ENCODE measurements at regions not wholly inside any gene's neighbourhood (a gene's known extent, or its start where the extent isn't known, plus 50 kb on each side); places are given as distances from the start of the nearest gene placed in this dataset.
"Not testable (repeated sequence)": the region's sequence is repeated elsewhere in the genome, so short reads cannot be mapped to it uniquely, and the experiment has no call there.

DNA sequence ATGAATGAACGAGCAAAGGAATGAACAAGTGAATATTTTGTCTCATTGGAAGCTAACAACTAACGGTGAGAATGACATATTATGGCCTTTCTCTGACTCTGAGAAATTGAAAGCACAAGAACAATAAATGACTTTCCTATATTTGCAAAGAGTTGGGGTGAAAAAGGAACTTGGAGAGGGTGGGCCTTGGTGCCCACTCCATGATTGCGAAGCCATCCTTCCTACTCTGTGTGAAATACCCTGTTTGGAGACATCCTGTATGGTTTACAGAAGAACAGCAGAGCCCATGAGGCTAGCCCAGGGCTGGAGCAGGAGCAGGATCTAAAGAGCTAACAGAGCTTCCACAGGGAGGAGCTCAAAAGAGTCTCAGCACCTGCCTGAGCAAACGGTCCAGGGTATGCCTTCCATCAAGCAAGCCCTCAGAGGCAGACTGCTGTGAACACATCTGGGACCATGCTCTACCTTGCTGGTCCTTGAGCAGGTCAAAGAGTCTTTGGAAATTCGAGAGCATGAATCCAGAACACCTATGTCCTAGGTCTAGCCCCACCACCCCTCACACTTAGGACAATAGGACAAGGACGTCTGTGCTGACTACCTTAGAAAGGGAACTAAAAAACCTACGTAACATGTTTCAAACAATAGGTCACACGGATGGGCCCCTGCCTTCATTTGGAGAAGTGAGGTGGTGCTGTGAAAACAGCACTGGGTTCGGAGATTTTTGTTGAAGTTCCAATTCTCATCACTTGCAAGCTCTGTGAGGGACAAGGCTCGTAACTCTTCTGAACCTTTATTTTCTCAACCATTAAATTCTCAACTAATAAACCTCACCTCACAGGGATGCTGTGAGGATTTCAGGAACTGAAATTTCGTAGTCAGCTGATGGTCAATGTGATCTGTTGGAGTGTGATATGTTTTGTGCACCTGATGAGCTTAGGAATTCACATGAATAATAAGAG lies 377.4 kb downstream of the RRAGC start:
- ATAC-seq = no peak
- TF ChIP-seq EP300 (IDR thresholded peaks at IDR 0.05) = no peak
- TF ChIP-seq, protein P1, sequence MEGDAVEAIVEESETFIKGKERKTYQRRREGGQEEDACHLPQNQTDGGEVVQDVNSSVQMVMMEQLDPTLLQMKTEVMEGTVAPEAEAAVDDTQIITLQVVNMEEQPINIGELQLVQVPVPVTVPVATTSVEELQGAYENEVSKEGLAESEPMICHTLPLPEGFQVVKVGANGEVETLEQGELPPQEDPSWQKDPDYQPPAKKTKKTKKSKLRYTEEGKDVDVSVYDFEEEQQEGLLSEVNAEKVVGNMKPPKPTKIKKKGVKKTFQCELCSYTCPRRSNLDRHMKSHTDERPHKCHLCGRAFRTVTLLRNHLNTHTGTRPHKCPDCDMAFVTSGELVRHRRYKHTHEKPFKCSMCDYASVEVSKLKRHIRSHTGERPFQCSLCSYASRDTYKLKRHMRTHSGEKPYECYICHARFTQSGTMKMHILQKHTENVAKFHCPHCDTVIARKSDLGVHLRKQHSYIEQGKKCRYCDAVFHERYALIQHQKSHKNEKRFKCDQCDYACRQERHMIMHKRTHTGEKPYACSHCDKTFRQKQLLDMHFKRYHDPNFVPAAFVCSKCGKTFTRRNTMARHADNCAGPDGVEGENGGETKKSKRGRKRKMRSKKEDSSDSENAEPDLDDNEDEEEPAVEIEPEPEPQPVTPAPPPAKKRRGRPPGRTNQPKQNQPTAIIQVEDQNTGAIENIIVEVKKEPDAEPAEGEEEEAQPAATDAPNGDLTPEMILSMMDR (IDR thresholded peaks at IDR 0.05) = no peak
- no peak for TF ChIP-seq POLR2A (IDR thresholded peaks at IDR 0.05)
- no peak for TF ChIP-seq POLR2AphosphoS5 (IDR thresholded peaks at IDR 0.05)
- Histone ChIP-seq H3K4me1 (no peaks in the 10 kb centered on the region), H3K27me3 (peaks cover 58% of the 10 kb centered on the region), H3K27ac (no peak overlapping the region), H3K36me3 (no peaks in the 10 kb centered on the region), H3K4me3 (no peak overlapping the region), H3K9me3 (peaks cover 0 to 6% (median 0%) of the 10 kb centered on the region in 3 donors)
- WGBS, 2 donors (ENCODE audit: low coverage in 1 of 2) = 72 to 77% methylated on average over 9 to 10 of the region's 11 CpGs

DNA sequence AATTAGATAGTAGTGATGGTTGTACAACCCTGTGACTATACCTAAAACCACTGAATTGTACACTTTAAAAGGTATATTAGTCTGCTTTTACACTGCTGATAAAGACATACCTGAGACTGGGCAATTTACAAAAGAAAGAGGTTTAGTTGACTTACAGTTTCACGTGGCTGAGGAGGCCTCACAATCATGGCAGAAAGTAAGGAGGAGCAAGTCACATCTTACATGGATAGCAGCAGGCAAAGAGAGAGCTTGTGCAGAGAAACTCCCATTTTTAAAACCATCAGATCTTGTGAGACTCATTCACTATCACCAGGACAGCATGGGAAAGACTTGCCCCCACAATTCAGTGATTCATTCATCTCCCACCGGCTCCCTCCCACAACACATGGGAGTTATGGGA lies 379.9 kb downstream of the RRAGC start:
- Histone ChIP-seq H3K27me3 (peaks cover 68% of the 10 kb centered on the region), H3K4me1 (peaks cover 0 to 11% (median 0%) of the 10 kb centered on the region in 3 donors)
- H3K4me3 ChIP-seq, H3K36me3 ChIP-seq, H3K9me3 ChIP-seq, ATAC-seq, H3K27ac ChIP-seq: not testable (repeated sequence)
- WGBS, 2 donors (ENCODE audit: low coverage in 1 of 2) = 80 to 83% methylated on average over 1 to 2 of the region's 2 CpGs

DNA sequence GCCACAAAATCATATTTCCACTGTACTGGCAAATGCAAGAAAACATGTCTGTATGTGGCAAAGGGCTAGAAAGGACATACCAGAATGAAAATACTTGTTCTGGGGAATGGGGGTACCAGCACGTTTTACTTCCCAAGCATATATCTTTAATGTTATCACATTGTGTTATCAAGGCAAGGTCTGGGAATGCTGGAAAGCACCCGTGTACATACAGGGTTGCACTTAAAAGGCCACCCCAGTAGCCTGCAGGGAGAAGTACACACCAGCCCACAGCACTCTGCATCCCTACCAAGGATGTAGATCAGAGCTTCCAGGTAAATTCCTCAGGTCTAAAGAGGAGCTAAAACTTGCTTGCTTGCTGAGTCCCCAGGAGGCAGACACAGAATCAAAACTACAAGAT lies 381.8 kb downstream of the RRAGC start:
- peaks cover 64% of the 10 kb centered on the region for H3K27me3 ChIP-seq
- ATAC-seq = no peak
- no peak overlapping the region for H3K27ac ChIP-seq
- H3K9me3 ChIP-seq = peaks cover 0 to 6% (median 0%) of the 10 kb centered on the region in 3 donors
- H3K36me3 ChIP-seq = no peaks in the 10 kb centered on the region
- no peak overlapping the region for H3K4me3 ChIP-seq
- peaks cover 0 to 11% (median 0%) of the 10 kb centered on the region in 3 donors for H3K4me1 ChIP-seq
- TF ChIP-seq, protein P1 (IDR thresholded peaks at IDR 0.05) = no peak
- no peak for TF ChIP-seq POLR2A (IDR thresholded peaks at IDR 0.05)
- 48 to 64% methylated on average over 2 of the region's 2 CpGs for WGBS, 2 donors (ENCODE audit: low coverage in 1 of 2)

DNA sequence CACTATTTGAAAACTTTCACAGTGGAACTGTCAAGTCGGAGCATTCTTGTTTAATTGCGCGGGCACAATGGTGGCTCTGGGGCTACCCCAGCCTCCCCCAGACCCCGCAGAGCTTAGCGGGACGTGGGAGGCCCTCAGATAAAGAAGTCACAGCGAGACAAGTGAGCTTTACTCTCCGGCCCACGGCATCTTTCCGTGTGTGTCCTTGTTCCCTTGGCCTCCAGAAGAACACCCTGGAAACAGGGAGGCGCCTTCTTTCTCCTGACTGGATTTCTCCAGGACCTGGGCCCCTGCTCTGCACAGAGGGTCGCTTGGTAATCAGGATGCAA lies 382.8 kb downstream of the RRAGC start:
- Histone ChIP-seq H3K9me3 (peaks cover 0 to 6% (median 0%) of the 10 kb centered on the region in 3 donors), H3K4me1 (peaks cover 0 to 11% (median 0%) of the 10 kb centered on the region in 3 donors), H3K36me3 (no peaks in the 10 kb centered on the region), H3K27ac (no peak overlapping the region), H3K27me3 (peaks cover 61% of the 10 kb centered on the region), H3K4me3 (peak overlapping the region in 1 of 2 donors; percentile 43)
- 72 to 74% methylated on average over 4 to 9 of the region's 12 CpGs for WGBS, 2 donors (ENCODE audit: low coverage in 1 of 2)
- no peak for ATAC-seq
- TF ChIP-seq, protein P1 (IDR thresholded peaks at IDR 0.05) = no peak
- TF ChIP-seq POLR2AphosphoS5 (IDR thresholded peaks at IDR 0.05) (no peak), EP300 (IDR thresholded peaks at IDR 0.05) (no peak), POLR2A (IDR thresholded peaks at IDR 0.05) (no peak)

DNA sequence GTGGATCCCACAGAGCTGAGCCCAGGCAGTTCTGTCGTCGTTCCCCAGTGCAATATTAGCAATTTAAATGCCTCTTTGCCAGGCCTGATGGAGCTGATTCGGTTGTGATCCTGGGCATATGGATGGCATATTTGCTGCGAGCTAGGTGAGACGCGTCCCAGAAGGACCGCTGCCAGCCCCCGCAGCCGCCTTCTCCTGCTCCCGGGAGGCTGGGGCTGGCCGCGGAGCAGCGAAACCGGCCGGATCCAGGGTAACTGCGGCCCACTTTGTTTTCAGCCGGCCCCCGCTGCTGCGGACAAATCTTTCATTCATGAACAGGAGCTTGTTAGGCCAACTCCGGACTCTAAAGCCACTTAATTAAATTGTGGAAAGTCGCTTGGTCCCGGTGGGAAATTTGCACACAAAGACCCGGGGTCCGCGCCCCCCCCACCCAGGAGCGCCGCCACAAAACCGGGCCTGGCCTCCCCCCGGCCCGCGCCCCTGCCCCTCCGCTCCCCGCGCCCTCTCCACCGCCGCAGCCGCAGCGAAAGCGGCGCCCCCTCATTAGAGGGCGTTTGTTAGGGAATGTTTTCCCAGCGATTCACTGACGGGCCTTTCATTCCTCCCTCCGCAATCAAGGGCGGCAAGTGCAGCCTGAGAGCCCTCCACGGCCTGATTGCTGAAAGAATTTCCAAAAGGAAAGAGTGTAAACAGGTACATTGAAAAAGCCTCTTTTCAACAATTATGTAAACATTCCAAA lies 383.3 kb downstream of the RRAGC start:
- Histone ChIP-seq H3K4me3 (peak overlapping the region in 1 of 2 donors; percentile 43), H3K27ac (no peak overlapping the region), H3K27me3 (peaks cover 61% of the 10 kb centered on the region), H3K4me1 (peaks cover 0 to 11% (median 0%) of the 10 kb centered on the region in 3 donors), H3K9me3 (peaks cover 0 to 6% (median 0%) of the 10 kb centered on the region in 3 donors), H3K36me3 (no peaks in the 10 kb centered on the region)
- ATAC-seq = no peak
- TF ChIP-seq POLR2AphosphoS5 (IDR thresholded peaks at IDR 0.05) = no peak
- TF ChIP-seq, protein P1 (IDR thresholded peaks at IDR 0.05) = no peak
- TF ChIP-seq POLR2A (IDR thresholded peaks at IDR 0.05) = no peak
- no peak for TF ChIP-seq EP300 (IDR thresholded peaks at IDR 0.05)
- WGBS, 2 donors (ENCODE audit: low coverage in 1 of 2) = 5 to 18% methylated on average over 6 to 10 of the region's 46 CpGs
